ENCODE measurements at regions not wholly inside any gene's neighbourhood (a gene's known extent, or its start where the extent isn't known, plus 50 kb on each side); places are given as distances from the start of the nearest gene placed in this dataset.

DNA sequence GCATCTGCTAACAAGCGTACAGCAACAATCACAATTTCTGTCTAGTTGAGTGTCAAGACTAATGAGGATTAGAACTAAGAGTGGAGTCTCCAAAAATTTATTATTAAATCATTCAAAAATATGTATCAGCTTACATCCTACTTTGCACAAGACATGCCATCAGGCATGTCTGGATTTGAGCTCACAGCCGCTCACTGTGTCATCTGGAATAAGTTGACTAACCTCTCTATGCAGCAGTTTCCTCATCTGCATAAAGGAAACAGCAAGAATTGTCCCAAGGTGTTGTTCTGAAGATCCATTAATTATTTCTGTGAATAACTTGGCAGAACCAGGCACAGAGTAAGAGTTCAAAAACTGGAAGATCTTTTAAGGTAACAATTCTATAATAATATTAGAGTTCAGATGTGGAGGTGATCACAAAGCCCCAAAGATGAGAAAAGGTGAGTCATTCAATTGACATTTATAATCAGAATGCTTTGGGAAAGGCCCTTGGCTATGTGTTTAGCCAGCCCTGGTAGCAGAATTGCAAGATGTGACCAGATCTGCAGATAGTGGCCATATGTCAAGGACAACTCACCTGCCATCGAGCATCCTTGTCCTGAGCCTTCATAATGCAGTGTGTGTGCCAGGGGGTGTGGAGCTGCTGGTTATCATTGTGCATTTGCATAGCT is 264.0 kb downstream of the FOXA2 start:
- Histone ChIP-seq H3K4me3 (ENCODE audit: low read depth, low read length) (no peak overlapping the region), H3K27me3 (ENCODE audit: control insufficient read depth, insufficient read depth, low read length) (no peaks in the 10 kb centered on the region), H3K36me3 (ENCODE audit: control insufficient read depth, insufficient read depth, low read length) (no peaks in the 10 kb centered on the region)
- FAIRE-seq (no peak), DNase-seq (ENCODE audit: low read depth) (peak; percentile 88)
- TF ChIP-seq, protein P1, sequence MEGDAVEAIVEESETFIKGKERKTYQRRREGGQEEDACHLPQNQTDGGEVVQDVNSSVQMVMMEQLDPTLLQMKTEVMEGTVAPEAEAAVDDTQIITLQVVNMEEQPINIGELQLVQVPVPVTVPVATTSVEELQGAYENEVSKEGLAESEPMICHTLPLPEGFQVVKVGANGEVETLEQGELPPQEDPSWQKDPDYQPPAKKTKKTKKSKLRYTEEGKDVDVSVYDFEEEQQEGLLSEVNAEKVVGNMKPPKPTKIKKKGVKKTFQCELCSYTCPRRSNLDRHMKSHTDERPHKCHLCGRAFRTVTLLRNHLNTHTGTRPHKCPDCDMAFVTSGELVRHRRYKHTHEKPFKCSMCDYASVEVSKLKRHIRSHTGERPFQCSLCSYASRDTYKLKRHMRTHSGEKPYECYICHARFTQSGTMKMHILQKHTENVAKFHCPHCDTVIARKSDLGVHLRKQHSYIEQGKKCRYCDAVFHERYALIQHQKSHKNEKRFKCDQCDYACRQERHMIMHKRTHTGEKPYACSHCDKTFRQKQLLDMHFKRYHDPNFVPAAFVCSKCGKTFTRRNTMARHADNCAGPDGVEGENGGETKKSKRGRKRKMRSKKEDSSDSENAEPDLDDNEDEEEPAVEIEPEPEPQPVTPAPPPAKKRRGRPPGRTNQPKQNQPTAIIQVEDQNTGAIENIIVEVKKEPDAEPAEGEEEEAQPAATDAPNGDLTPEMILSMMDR (IDR thresholded peaks at IDR 0.05; ENCODE audit: insufficient read depth, low read length, severe bottlenecking) = no peak

DNA sequence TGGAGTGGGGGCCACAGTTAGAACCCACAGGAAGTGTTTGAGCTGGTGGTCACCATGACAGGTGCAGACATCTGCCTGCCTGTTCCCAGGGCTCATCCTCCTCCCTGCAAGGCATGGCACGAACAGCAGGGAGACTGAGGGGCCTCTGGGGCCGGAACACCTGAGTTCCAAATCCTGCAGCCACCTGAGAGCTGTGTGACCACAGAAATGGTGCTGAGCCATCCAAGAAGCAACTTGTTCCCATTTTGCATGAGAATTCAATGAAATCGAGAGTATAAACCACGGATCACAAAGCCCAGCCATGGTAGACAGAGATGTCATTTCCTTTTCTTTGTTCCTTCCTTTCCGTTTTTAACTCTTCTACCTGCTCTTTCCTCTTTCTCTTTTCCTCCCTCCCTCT is 268.6 kb downstream of the FOXA2 start:
- no peaks in the 10 kb centered on the region for H3K27me3 ChIP-seq (ENCODE audit: control insufficient read depth, insufficient read depth, low read length)
- H3K36me3 ChIP-seq (ENCODE audit: control insufficient read depth, insufficient read depth, low read length) = no peaks in the 10 kb centered on the region
- H3K4me3 ChIP-seq (ENCODE audit: low read depth, low read length) = no peak overlapping the region
- DNase-seq (ENCODE audit: low read depth) = no peak
- FAIRE-seq = no peak
- TF ChIP-seq, protein P1 (IDR thresholded peaks at IDR 0.05; ENCODE audit: insufficient read depth, low read length, severe bottlenecking) = no peak

DNA sequence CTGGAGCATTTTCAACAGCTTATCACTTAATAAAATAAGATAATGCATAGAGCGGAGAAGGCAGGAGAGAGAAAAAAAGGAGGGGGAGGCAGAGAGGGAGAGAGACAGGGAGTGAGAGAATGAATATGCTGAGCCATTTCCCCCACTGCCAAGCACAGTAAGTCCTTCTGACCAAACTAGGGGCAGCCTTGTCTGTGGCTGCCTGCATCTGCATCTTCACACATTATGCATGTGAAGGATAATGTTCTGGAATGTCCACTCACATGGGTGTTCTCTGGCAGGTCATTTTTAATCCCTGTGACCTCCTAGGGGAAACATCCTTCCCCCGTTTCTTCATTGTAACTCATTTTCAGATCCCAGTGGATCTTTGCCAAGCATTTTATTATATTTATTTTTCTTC is 269.3 kb downstream of the FOXA2 start:
- H3K36me3 ChIP-seq (ENCODE audit: control insufficient read depth, insufficient read depth, low read length) = no peaks in the 10 kb centered on the region
- TF ChIP-seq, protein P1 (IDR thresholded peaks at IDR 0.05; ENCODE audit: insufficient read depth, low read length, severe bottlenecking) = no peak
- H3K4me3 ChIP-seq (ENCODE audit: low read depth, low read length) = no peak overlapping the region
- DNase-seq (ENCODE audit: low read depth) (no peak), FAIRE-seq (no peak)
- H3K27me3 ChIP-seq (ENCODE audit: control insufficient read depth, insufficient read depth, low read length) = no peaks in the 10 kb centered on the region

DNA sequence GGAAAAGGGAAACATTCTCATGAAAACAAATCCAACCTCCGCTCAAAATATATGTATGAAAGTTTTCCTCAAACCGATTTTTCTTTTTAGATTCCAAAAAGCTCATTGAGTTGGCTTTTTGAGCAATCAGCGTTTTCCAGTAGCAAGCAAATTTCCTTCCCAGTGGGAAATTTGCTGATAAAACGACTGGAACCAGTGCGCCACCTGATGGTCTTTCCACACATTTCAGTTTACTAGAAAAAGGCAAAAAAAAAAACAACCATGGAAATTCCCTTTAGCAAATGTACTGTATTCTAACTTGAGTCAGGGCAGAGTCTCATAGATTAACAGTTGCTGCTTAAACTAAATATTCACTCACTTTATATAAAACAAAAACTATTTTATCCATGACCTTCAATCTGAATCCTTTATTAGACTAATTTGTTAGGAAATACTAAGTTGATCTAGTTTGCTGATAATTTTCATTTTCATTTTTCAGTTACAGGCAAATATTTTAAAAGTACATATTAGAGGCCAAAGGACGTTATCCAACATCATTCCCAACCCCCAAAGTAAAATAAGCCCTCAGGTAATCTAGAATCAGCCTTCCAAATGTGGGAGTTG is 271.5 kb downstream of the FOXA2 start:
- Histone ChIP-seq H3K36me3 (ENCODE audit: control insufficient read depth, insufficient read depth, low read length) (no peaks in the 10 kb centered on the region), H3K27me3 (ENCODE audit: control insufficient read depth, insufficient read depth, low read length) (no peaks in the 10 kb centered on the region), H3K4me3 (ENCODE audit: low read depth, low read length) (no peak overlapping the region)
- TF ChIP-seq, protein P1 (IDR thresholded peaks at IDR 0.05; ENCODE audit: insufficient read depth, low read length, severe bottlenecking) = peak; percentile 61
- DNase-seq (ENCODE audit: low read depth) = peak; percentile 51
- FAIRE-seq = no peak

DNA sequence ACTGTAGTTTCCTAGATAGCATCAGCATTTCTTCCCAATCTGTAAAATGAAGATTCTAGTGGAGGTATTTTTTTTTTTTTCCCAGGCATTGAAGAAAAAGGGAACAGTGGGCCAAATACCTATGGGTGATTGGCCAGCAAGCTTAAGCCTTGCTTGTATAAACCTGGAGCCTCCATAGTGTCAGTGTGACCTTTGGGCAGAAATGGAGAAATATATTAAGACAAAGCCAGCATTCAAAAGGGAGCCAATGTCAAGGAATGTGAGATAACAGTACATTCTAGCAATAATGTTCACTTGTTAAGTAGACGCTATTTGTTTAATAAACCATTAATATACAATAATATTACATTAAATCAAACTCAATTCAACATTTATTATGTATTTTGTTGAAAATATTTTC is 275.4 kb downstream of the FOXA2 start:
- no peaks in the 10 kb centered on the region for H3K36me3 ChIP-seq (ENCODE audit: control insufficient read depth, insufficient read depth, low read length)
- TF ChIP-seq, protein P1 (IDR thresholded peaks at IDR 0.05; ENCODE audit: insufficient read depth, low read length, severe bottlenecking) = no peak
- DNase-seq (ENCODE audit: low read depth) (no peak), FAIRE-seq (no peak)
- H3K27me3 ChIP-seq (ENCODE audit: control insufficient read depth, insufficient read depth, low read length) = peaks cover 1% of the 10 kb centered on the region
- no peak overlapping the region for H3K4me3 ChIP-seq (ENCODE audit: low read depth, low read length)

DNA sequence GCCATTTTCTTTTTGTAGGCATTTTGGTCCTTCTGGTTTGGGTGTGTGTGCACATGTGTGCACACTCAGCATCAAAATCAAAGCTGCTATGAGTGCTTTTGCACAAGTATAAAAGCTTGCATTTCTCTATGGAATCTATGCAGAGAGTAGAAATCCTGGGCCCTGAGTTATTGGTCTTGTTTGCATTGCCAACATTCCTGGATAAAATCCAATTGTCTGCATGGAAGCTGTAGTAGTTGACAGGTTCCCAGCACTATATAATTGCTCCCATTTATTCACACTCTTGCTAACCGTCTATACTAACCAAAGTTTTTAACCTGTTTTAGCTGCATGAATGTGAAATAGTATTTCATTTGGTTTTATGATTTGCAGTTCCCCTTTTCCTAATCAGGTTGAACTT is 277.0 kb downstream of the FOXA2 start:
- FAIRE-seq (no peak), DNase-seq (ENCODE audit: low read depth) (no peak)
- Histone ChIP-seq H3K36me3 (ENCODE audit: control insufficient read depth, insufficient read depth, low read length) (no peaks in the 10 kb centered on the region), H3K27me3 (ENCODE audit: control insufficient read depth, insufficient read depth, low read length) (peaks cover 1% of the 10 kb centered on the region), H3K4me3 (ENCODE audit: low read depth, low read length) (no peak overlapping the region)
- TF ChIP-seq, protein P1 (IDR thresholded peaks at IDR 0.05; ENCODE audit: insufficient read depth, low read length, severe bottlenecking) = no peak
